HL-60 (cell line): ENCODE measurements at regions not wholly inside any gene's neighbourhood (a gene's known extent, or its start where the extent isn't known, plus 50 kb on each side); places are given as distances from the start of the nearest gene placed in this dataset.

Source experiments
- CTCF ChIP-seq: IDR thresholded peaks from one replicate; pipeline ENCODE4 v1.5.1; 2011; ENCODE audit warnings: low read length, control low read depth, inconsistent platforms; ENCODE audit not compliant: insufficient read depth
- GABPA ChIP-seq: IDR thresholded peaks from 2 replicates; pipeline ENCODE4 v1.6.1; 2012; ENCODE audit warnings: low read depth
- POLR2AphosphoS5 ChIP-seq: IDR thresholded peaks from 2 replicates; pipeline ENCODE4 v1.6.1; 2012; ENCODE audit warnings: low read depth
- SPI1 ChIP-seq: IDR thresholded peaks from 2 replicates; pipeline ENCODE4 v1.6.1; 2012; ENCODE audit warnings: low read depth, mild to moderate bottlenecking, borderline replicate concordance

DNA sequence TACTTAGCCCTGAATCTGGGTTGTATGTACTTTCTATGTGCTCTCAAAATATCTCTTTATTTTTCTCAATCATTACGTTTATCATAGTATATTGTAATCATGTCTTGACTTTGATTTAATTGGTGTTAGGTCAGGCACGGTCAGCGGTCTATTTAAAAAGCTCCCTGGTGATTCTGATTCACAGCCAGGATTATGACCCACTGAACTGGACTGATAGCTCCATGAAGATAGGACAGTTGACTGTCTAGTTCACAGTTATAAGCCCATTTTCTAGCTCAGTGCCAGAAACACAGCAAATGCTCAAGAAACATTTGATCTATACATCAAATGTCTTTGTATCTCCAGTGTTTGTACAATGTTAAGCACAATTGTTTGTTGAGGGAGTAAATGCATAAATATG lies 111.5 kb upstream of the CCN2 start:
- TF ChIP-seq CTCF = no peak
- no peak for TF ChIP-seq POLR2AphosphoS5
- TF ChIP-seq SPI1 = no peak
- TF ChIP-seq GABPA = no peak
